Cerebellar nuclear complex (tissue), 1 donor: ENCODE measurements at regions not wholly inside any gene's neighbourhood (a gene's known extent, or its start where the extent isn't known, plus 50 kb on each side); places are given as distances from the start of the nearest gene placed in this dataset.
"Not testable (repeated sequence)": the region's sequence is repeated elsewhere in the genome, so short reads cannot be mapped to it uniquely, and the experiment has no call there.

ENCODE experiments used
- DNase-seq, 2 experiments: peaks; one replicate each; lab custom pipeline; 2025; lab: John Stamatoyannopoulos, UW

GRCh38 chr15:89028036-89028435 is 60.2 kb upstream of the ABHD2 start:
- no peak for DNase-seq

DNA sequence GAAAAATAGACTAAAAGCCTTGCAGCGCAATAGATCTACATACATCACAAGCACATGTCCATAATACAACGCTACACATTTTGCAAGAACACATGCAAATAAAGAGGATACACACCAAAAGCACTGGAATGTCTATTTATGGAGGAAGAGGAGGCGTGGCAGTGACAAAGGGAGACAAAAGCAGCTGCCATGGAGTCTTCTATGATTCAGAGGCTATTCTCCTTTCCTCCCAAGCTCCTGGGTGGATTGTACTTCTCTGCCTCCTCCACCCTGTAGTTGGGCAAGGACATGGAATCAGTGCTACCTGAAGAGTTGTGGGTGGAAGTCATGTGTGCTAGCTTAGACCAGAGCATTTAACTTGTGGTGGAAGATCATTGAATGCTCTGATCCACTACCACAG is 57.9 kb upstream of the ABHD2 start:
- no peak for DNase-seq

DNA sequence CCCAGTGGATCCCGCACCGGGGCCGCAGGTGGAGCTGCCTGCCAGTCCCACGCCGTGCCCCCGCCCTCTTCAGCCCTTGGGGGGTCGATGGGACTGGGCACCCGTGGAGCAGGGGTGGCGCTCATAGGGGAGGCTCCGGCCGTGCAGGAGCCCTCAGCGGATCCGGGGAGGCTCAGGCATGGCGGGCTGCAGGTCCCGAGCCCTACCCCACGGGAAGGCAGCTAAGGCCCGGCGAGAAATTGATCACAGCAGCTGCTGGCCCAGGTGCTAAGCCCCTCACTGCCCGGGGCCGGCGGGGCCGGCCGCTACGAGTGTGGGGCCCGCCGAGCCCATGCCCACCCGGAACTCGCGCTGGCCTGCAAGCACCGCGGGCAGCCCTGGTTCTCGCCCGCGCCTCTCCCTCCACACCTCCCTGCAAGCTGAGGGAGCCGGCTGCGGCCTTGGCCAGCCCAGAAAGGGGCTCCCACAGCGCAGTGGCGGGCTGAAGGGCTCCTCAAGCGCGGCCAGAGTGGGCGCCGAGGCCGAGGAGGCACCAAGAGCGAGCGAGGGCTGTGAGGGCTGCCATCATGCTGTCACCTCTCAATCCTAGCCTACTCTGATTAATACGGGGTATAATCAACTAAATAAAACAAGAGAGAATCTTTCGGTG is 56.5 kb upstream of the ABHD2 start:
- DNase-seq = not testable (repeated sequence)

DNA sequence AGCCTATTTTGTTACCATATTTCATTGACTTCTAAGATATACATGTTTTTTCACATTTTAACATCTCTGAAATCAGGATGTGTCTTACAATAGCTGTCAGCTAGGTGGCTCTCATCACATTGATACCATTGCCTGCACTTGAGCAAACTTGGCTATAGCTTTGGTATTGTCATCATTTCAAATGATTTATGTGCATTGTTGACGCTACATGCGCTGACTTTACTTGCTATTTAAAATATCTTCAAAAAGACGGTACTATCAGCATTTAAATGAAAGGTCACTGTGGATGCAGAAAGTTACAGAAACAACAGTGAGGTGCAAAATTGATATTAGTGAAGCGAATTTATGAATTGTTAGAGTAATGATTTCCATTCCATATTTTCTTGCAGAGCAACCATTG is 54.0 kb upstream of the ABHD2 start:
- no peak for DNase-seq

DNA sequence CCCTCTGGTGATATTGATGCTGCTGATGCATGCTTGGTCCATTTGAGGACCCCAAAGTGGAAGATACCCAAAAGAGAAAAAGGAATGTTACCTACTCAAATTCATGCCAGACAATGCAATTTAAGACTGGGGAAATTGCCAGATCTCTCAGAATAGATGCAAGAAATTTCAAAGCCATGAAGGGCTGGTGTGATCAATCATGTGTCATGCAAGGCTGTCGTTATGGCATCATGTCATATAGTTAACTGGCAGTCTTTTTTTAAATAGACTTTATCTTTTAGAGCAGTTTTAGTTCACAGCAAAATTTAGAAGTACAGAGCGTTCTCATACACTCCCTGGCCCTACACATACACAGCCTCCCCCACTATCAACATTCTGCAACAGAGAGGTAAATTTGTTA is 53.1 kb upstream of the ABHD2 start:
- no peak for DNase-seq

GRCh38 chr15:89035658-89036057 is 52.6 kb upstream of the ABHD2 start:
- DNase-seq = no peak

DNA sequence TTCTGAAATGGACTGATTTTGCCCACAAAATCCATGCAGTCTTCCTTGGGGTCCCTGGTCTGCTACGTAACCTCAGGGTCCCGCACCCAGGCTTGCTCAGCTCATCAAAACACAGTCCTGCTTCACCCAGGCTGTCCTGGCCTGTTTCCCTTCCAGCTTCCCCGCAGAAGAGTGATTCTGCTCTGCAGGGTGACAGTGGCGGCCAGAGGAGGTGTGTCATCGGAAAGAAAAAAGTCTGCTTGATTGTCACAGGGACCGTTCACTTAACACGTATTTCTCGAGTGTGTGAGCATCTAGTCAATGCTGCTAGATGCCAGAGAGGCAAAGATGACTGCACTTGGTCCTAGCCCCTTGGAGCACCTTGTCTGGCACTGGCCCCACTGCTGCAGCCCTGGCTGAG is 50.1 kb upstream of the ABHD2 start:
- no peak for DNase-seq
